Liver (tissue), 8 donors: ENCODE measurements at regions not wholly inside any gene's neighbourhood (a gene's known extent, or its start where the extent isn't known, plus 50 kb on each side); places are given as distances from the start of the nearest gene placed in this dataset.

ENCODE experiments used
- DNase-seq: peaks from one replicate; pipeline ENCODE4 v3.0.0-alpha.2; 2017; ENCODE audit warnings: low spot score
- H3K27ac ChIP-seq, 2 donors: one replicate each; pipeline ENCODE4 v1.7.0; 2013; ENCODE audit warnings: inconsistent platforms in 2 of 2, low read length in 2 of 2, control low read depth in 1 of 2, low read depth in 1 of 2, mild to moderate bottlenecking in 1 of 2
- H3K27me3 ChIP-seq, 4 donors: one replicate each; pipeline versions ENCODE4 v1.6.1 to v1.7.0; 2013; ENCODE audit warnings: low read length in 3 of 4, inconsistent platforms in 1 of 4, mild to moderate bottlenecking in 1 of 4, moderate library complexity in 1 of 4; ENCODE audit not compliant: control insufficient read depth in 4 of 4, insufficient read depth in 4 of 4
- H3K36me3 ChIP-seq, 4 donors: one replicate each; pipeline versions ENCODE4 v1.6.1 to v1.7.0; 2013; ENCODE audit warnings: low read length in 3 of 4, mild to moderate bottlenecking in 3 of 4, low read depth in 1 of 4, moderate library complexity in 1 of 4; ENCODE audit not compliant: control insufficient read depth in 4 of 4, insufficient read depth in 3 of 4
- H3K4me1 ChIP-seq, 4 donors: one replicate each; pipeline versions ENCODE4 v1.6.1 to v1.7.0; 2013; ENCODE audit warnings: low read length in 3 of 4, mild to moderate bottlenecking in 3 of 4, moderate library complexity in 1 of 4; ENCODE audit not compliant: control insufficient read depth in 4 of 4, insufficient read depth in 4 of 4
- H3K4me3 ChIP-seq, 3 donors: one replicate each; pipeline versions ENCODE4 v1.6.1 to v1.7.0; 2013; ENCODE audit warnings: low read length in 3 of 3, control low read depth in 1 of 3, low read depth in 1 of 3, mild to moderate bottlenecking in 1 of 3
- H3K9ac ChIP-seq, 2 donors: one replicate each; pipeline ENCODE4 v1.7.0; 2013; ENCODE audit warnings: low read length in 2 of 2, mild to moderate bottlenecking in 2 of 2, moderate library complexity in 2 of 2, control low read depth in 1 of 2, low read depth in 1 of 2
- H3K9me3 ChIP-seq, 4 donors: one replicate each; pipeline versions ENCODE4 v1.6.1 to v1.7.0; 2013; ENCODE audit warnings: low read length in 3 of 4; ENCODE audit not compliant: control insufficient read depth in 4 of 4
- EGR1 ChIP-seq, 2 donors: IDR thresholded peaks; 2 replicates each; pipeline ENCODE4 v1.6.1; 2016 to 2018; ENCODE audit warnings: antibody characterized with exemption in 2 of 2, low read depth in 2 of 2
- FOXA1 ChIP-seq: IDR thresholded peaks from 2 replicates; pipeline ENCODE4 v1.6.1; 2016; ENCODE audit warnings: antibody characterized with exemption
- FOXA2 ChIP-seq: IDR thresholded peaks from 2 replicates; pipeline ENCODE4 v1.6.1; 2016; ENCODE audit warnings: antibody characterized with exemption
- GABPA ChIP-seq, 2 donors: IDR thresholded peaks in 1 of 2; conservative IDR thresholded peaks in 1 of 2; 2 replicates each; pipeline ENCODE4 v1.6.1; 2016; ENCODE audit warnings: antibody characterized with exemption in 2 of 2, mild to moderate bottlenecking in 1 of 2, moderate library complexity in 1 of 2
- HNF4A ChIP-seq, 2 donors: conservative IDR thresholded peaks; 2 replicates each; pipeline ENCODE4 v1.6.1; 2016; ENCODE audit warnings: antibody characterized with exemption in 2 of 2, mild to moderate bottlenecking in 2 of 2
- HNF4G ChIP-seq: IDR thresholded peaks from 2 replicates; pipeline ENCODE4 v1.6.1; 2016; ENCODE audit warnings: antibody characterized with exemption
- JUND ChIP-seq, 2 donors: IDR thresholded peaks; 2 replicates each; pipeline ENCODE4 v1.6.1; 2016; ENCODE audit warnings: antibody characterized with exemption in 2 of 2
- NR2F2 ChIP-seq: IDR thresholded peaks from 2 replicates; pipeline ENCODE4 v1.6.1; 2016; ENCODE audit warnings: antibody characterized with exemption
- RAD21 ChIP-seq, 2 donors: IDR thresholded peaks; 2 replicates each; pipeline ENCODE4 v1.6.1; 2016; ENCODE audit warnings: antibody characterized with exemption in 2 of 2, mild to moderate bottlenecking in 2 of 2
- RXRA ChIP-seq, 2 donors: IDR thresholded peaks; 2 replicates each; pipeline ENCODE4 v1.6.1; 2017 to 2018; ENCODE audit warnings: antibody characterized with exemption in 2 of 2, mild to moderate bottlenecking in 1 of 2
- TAF1 ChIP-seq: conservative IDR thresholded peaks from 2 replicates; pipeline ENCODE4 v1.6.1; 2016; ENCODE audit warnings: antibody characterized with exemption, mild to moderate bottlenecking
- YY1 ChIP-seq: IDR thresholded peaks from 2 replicates; pipeline ENCODE4 v1.6.1; 2016; ENCODE audit warnings: antibody characterized with exemption, mild to moderate bottlenecking
- WGBS: extraction: QIAGEN DNeasy Blood & Tissue Kit; methylation state at CpG from one replicate; pipeline ENCODE4 v1.1.7; 2013; 5-methylcytosine and 5-hydroxymethylcytosine counted together
- TF ChIP-seq, protein P1 (sequence below): fragments of 150-350 bp; IDR thresholded peaks from 2 replicates; pipeline ENCODE4 v1.5.1; 2017; ENCODE audit warnings: improper control_type of control experiment, low read depth, low read length; ENCODE audit not compliant: missing input control
- TF ChIP-seq, protein P2 (sequence below): IDR thresholded peaks from 2 replicates; pipeline ENCODE4 v1.6.1; 2016; ENCODE audit warnings: antibody characterized with exemption, mild to moderate bottlenecking
- TF ChIP-seq, protein P3 (sequence below): IDR thresholded peaks from 2 replicates; pipeline ENCODE4 v1.6.1; 2016; ENCODE audit warnings: antibody characterized with exemption
- TF ChIP-seq, protein P4 (sequence below): IDR thresholded peaks from 2 replicates; pipeline ENCODE4 v1.6.1; 2016; ENCODE audit warnings: antibody characterized with exemption
- donor health status: healthy.
- donor health status: healthy.
- donor health status: healthy.
- donor health status: healthy.
- donor health status: healthy.

DNA sequence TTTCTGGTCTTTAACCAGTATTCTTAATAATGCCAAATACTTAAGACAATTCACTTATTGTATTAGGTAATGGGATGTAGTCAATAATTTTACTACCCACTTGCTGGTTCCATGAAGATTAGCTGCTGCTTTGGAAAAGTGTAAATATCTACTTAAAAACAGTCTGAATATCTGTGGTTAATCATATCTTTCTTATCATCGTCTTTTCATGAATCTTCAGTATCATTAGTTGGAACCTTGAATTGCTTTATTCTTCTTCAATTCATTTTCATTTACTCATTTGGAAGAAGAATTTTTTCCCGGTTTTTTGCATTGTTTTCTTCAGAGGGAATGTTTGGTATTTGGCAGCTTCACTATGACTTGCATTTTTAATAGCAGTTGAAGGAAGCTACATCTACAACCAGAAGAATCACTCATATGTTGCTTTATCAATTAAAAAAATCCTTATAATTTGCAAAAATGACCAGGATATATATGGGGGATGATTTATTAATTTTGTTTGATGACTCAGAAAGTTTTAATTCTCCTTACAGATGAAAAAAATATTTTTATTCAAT is 1398.3 kb upstream of the CDH6 start:
- 70% methylated on average over 2 of the region's 2 CpGs for WGBS
- TF ChIP-seq, protein P1, sequence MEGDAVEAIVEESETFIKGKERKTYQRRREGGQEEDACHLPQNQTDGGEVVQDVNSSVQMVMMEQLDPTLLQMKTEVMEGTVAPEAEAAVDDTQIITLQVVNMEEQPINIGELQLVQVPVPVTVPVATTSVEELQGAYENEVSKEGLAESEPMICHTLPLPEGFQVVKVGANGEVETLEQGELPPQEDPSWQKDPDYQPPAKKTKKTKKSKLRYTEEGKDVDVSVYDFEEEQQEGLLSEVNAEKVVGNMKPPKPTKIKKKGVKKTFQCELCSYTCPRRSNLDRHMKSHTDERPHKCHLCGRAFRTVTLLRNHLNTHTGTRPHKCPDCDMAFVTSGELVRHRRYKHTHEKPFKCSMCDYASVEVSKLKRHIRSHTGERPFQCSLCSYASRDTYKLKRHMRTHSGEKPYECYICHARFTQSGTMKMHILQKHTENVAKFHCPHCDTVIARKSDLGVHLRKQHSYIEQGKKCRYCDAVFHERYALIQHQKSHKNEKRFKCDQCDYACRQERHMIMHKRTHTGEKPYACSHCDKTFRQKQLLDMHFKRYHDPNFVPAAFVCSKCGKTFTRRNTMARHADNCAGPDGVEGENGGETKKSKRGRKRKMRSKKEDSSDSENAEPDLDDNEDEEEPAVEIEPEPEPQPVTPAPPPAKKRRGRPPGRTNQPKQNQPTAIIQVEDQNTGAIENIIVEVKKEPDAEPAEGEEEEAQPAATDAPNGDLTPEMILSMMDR, result no peak
- TF ChIP-seq, protein P2, sequence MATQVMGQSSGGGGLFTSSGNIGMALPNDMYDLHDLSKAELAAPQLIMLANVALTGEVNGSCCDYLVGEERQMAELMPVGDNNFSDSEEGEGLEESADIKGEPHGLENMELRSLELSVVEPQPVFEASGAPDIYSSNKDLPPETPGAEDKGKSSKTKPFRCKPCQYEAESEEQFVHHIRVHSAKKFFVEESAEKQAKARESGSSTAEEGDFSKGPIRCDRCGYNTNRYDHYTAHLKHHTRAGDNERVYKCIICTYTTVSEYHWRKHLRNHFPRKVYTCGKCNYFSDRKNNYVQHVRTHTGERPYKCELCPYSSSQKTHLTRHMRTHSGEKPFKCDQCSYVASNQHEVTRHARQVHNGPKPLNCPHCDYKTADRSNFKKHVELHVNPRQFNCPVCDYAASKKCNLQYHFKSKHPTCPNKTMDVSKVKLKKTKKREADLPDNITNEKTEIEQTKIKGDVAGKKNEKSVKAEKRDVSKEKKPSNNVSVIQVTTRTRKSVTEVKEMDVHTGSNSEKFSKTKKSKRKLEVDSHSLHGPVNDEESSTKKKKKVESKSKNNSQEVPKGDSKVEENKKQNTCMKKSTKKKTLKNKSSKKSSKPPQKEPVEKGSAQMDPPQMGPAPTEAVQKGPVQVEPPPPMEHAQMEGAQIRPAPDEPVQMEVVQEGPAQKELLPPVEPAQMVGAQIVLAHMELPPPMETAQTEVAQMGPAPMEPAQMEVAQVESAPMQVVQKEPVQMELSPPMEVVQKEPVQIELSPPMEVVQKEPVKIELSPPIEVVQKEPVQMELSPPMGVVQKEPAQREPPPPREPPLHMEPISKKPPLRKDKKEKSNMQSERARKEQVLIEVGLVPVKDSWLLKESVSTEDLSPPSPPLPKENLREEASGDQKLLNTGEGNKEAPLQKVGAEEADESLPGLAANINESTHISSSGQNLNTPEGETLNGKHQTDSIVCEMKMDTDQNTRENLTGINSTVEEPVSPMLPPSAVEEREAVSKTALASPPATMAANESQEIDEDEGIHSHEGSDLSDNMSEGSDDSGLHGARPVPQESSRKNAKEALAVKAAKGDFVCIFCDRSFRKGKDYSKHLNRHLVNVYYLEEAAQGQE, result no peak
- TF ChIP-seq RAD21 (IDR thresholded peaks at IDR 0.05), result no peak
- no peak for TF ChIP-seq FOXA2
- TF ChIP-seq, protein P3, sequence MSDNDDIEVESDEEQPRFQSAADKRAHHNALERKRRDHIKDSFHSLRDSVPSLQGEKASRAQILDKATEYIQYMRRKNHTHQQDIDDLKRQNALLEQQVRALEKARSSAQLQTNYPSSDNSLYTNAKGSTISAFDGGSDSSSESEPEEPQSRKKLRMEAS, result no peak
- no peak for TF ChIP-seq YY1
- TF ChIP-seq JUND (IDR thresholded peaks at IDR 0.05), result no peak
- TF ChIP-seq RXRA (IDR thresholded peaks at IDR 0.05), result no peak
- no peak for TF ChIP-seq FOXA1
- no peak for TF ChIP-seq GABPA (IDR thresholded peaks at IDR 0.05 in 1 of 2, conservative IDR thresholded peaks at IDR 0.05 in 1 of 2)

DNA sequence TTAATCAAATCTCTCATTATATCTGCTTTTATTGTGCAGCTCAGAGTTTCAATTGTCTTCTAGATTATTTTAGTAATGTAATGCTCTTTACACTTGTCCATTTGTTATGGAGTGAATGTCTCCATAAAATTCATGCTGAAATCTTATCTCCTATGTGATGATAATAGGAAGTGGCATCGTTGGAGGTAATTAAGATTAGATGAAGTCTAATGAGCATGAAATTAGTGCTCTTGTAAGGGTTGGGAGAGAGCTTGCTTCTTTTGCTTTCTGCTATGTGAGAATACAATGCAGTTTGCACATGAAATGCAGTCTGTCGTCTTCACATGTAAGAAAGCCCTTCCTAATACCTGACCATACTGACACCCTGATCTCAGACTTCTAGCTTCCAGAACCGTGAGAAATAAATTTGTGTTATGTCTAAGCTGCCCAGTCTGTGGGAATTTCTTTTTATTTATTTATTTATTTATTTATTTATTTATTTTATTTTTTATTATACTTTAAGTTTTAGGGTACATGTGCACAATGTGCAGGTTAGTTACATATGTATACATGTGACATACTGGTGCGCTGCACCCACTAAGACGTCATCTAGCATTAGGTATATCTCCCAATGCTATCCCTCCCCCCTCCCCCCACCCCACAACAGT is 1399.2 kb upstream of the CDH6 start:
- no peaks in the 10 kb centered on the region for H3K9me3 ChIP-seq
- H3K27ac ChIP-seq, result no peak overlapping the region
- H3K4me1 ChIP-seq, result no peaks in the 10 kb centered on the region
- DNase-seq, result no peak
- H3K4me3 ChIP-seq, result no peak overlapping the region
- H3K9ac ChIP-seq, result no peak overlapping the region
- peaks cover 0 to 2% (median 0%) of the 10 kb centered on the region in 4 donors for H3K27me3 ChIP-seq
- TF ChIP-seq, protein P4, sequence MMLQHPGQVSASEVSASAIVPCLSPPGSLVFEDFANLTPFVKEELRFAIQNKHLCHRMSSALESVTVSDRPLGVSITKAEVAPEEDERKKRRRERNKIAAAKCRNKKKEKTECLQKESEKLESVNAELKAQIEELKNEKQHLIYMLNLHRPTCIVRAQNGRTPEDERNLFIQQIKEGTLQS, result no peak
- TF ChIP-seq JUND (IDR thresholded peaks at IDR 0.05), result no peak
- WGBS, result 57% methylated on average over 5 of the region's 5 CpGs
- H3K36me3 ChIP-seq, result no peaks in the 10 kb centered on the region

More for the DNA sequence above, 1398.3 kb upstream of the CDH6 start:
- H3K36me3 ChIP-seq, result no peaks in the 10 kb centered on the region
- no peak overlapping the region for H3K9ac ChIP-seq
- H3K4me1 ChIP-seq, result no peaks in the 10 kb centered on the region
- no peak for DNase-seq
- H3K4me3 ChIP-seq, result no peak overlapping the region
- H3K9me3 ChIP-seq, result no peaks in the 10 kb centered on the region
- H3K27ac ChIP-seq, result no peak overlapping the region
- peaks cover 0 to under 1% (median 0%) of the 10 kb centered on the region in 4 donors for H3K27me3 ChIP-seq

DNA sequence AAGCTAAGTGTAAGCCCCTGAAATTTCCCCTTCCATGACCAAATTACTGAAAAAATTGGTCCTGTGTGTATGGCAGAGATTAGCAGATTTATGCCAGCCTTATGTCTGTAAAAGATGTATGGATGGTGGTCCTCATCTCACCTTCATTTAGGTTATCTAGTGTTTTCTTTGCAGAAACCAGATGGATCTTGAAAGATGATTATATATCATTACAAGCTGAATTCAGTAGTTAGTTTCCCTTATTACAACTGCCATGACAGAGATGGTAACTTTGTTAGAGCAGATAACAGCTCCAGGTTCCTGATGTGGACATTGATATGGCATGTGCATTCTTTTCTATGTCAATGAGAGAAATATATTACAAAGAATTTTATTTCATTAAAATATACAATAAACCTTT is 1403.2 kb upstream of the CDH6 start:
- DNase-seq, result no peak
- H3K9ac ChIP-seq, result no peak overlapping the region
- no peaks in the 10 kb centered on the region for H3K36me3 ChIP-seq
- no peak overlapping the region for H3K27ac ChIP-seq
- H3K9me3 ChIP-seq, result no peaks in the 10 kb centered on the region
- no peaks in the 10 kb centered on the region for H3K4me1 ChIP-seq
- H3K4me3 ChIP-seq, result no peak overlapping the region
- H3K27me3 ChIP-seq, result peaks cover 0 to 2% (median 0%) of the 10 kb centered on the region in 4 donors
- TF ChIP-seq, protein P1, result no peak
- TF ChIP-seq EGR1 (IDR thresholded peaks at IDR 0.05; ENCODE audit: low read depth in 2 of 2), result no peak
- TF ChIP-seq, protein P3, result no peak
- no peak for TF ChIP-seq YY1
- TF ChIP-seq TAF1, result no peak
- no peak for TF ChIP-seq HNF4G
- TF ChIP-seq HNF4A (conservative IDR thresholded peaks at IDR 0.05), result no peak
- no peak for TF ChIP-seq RXRA (IDR thresholded peaks at IDR 0.05)
- no peak for TF ChIP-seq NR2F2
- TF ChIP-seq, protein P4, result no peak
